Breast epithelium (tissue), 3 donors: ENCODE measurements at regions not wholly inside any gene's neighbourhood (a gene's known extent, or its start where the extent isn't known, plus 50 kb on each side); places are given as distances from the start of the nearest gene placed in this dataset.

Source experiments
- POLR2AphosphoS5 ChIP-seq, 3 donors: sonication (generic); formaldehyde crosslinking; IDR thresholded peaks; one replicate each; pipeline ENCODE4 v1.6.1; 2017; ENCODE audit warnings: antibody characterized with exemption in 3 of 3
- TF ChIP-seq, protein P1 (sequence below), 3 donors: fragments of 450-650 bp; IDR thresholded peaks; one replicate each; pipeline ENCODE4 v1.5.1; 2016 to 2017; ENCODE audit warnings: antibody characterized with exemption in 3 of 3, mild to moderate bottlenecking in 3 of 3, moderate library complexity in 3 of 3

DNA sequence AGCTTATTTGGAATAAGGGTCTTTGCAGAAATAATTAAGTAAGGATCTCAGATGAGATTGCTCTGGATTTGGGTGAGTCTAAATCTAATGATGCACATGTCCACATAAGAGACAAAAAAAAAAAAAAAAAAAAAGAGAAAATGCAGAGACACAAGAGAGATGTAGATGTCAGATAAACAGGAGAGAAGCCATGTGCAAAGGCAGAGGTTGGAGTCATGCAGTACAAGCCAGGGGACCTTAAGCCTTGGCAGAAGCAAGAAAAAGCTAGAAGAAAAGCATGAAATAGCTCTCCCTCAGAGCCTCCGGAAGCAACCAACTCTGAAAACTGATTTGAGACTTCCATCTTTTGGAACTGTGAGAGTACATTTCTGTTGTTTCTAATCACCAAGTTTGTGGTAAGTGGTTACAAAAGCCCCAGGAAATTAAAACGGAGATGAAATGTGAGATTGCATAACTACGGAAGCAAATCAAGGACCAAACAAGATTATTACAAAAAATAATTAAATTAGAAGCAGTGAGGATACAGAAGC, 1304.0 kb upstream of the SEL1L start:
- TF ChIP-seq, protein P1, sequence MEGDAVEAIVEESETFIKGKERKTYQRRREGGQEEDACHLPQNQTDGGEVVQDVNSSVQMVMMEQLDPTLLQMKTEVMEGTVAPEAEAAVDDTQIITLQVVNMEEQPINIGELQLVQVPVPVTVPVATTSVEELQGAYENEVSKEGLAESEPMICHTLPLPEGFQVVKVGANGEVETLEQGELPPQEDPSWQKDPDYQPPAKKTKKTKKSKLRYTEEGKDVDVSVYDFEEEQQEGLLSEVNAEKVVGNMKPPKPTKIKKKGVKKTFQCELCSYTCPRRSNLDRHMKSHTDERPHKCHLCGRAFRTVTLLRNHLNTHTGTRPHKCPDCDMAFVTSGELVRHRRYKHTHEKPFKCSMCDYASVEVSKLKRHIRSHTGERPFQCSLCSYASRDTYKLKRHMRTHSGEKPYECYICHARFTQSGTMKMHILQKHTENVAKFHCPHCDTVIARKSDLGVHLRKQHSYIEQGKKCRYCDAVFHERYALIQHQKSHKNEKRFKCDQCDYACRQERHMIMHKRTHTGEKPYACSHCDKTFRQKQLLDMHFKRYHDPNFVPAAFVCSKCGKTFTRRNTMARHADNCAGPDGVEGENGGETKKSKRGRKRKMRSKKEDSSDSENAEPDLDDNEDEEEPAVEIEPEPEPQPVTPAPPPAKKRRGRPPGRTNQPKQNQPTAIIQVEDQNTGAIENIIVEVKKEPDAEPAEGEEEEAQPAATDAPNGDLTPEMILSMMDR (IDR thresholded peaks at IDR 0.05): no peak
- TF ChIP-seq POLR2AphosphoS5 (IDR thresholded peaks at IDR 0.05): no peak
